Astrocyte (in vitro differentiated cells and primary cell): ENCODE measurements at regions not wholly inside any gene's neighbourhood (a gene's known extent, or its start where the extent isn't known, plus 50 kb on each side); places are given as distances from the start of the nearest gene placed in this dataset.

Experiments used
- DNase-seq: peaks from one replicate; pipeline ENCODE4 v3.0.0-alpha.2; 2010; ENCODE audit warnings: low read depth
- FAIRE-seq: peaks from 2 replicates; lab custom pipeline; 2011; peaks lifted over from hg19 to GRCh38; lab: Jason Lieb, UNC
- H2AFZ ChIP-seq: 2 replicates; pipeline ENCODE4 v1.6.0; 2012; ENCODE audit warnings: low read depth, low read length, inconsistent platforms
- H3K27ac ChIP-seq: 2 replicates; pipeline ENCODE4 v1.5.1; 2011; ENCODE audit warnings: low read depth, low read length, inconsistent platforms
- H3K27me3 ChIP-seq: 2 replicates; pipeline ENCODE4 v1.6.0; 2011; ENCODE audit warnings: low read length, inconsistent platforms; ENCODE audit not compliant: insufficient read depth
- H3K36me3 ChIP-seq: 2 replicates; pipeline ENCODE4 v1.5.1; 2011; ENCODE audit warnings: low read length, inconsistent platforms; ENCODE audit not compliant: insufficient read depth
- H3K4me1 ChIP-seq: 2 replicates; pipeline ENCODE4 v1.5.1; 2011; ENCODE audit warnings: low read length, inconsistent platforms; ENCODE audit not compliant: insufficient read depth
- H3K4me2 ChIP-seq: 2 replicates; pipeline ENCODE4 v1.6.0; 2012; ENCODE audit warnings: low read length, inconsistent platforms
- H3K4me3 ChIP-seq: 2 replicates; pipeline ENCODE4 v1.5.1; 2011; ENCODE audit warnings: low read depth, mild to moderate bottlenecking, low read length, inconsistent platforms; ENCODE audit not compliant: insufficient read depth
- H3K79me2 ChIP-seq: 2 replicates; pipeline ENCODE4 v1.6.0; 2012; ENCODE audit warnings: mild to moderate bottlenecking, low read length, inconsistent platforms; ENCODE audit not compliant: insufficient read depth
- H3K9ac ChIP-seq: 2 replicates; pipeline ENCODE4 v1.6.0; 2012; ENCODE audit warnings: mild to moderate bottlenecking, low read length, inconsistent platforms
- H3K9me3 ChIP-seq: 2 replicates; pipeline ENCODE4 v1.5.1; 2012; ENCODE audit warnings: low read depth, mild to moderate bottlenecking, low read length, inconsistent platforms; ENCODE audit not compliant: insufficient read depth
- H4K20me1 ChIP-seq: 2 replicates; pipeline ENCODE4 v1.6.0; 2012; ENCODE audit warnings: low read length, inconsistent platforms; ENCODE audit not compliant: insufficient read depth
- H3K27ac Mint-ChIP-seq: one replicate; pipeline ENCODE4 v1.8.0; 2021; ENCODE audit warnings: mild to moderate bottlenecking, mixed read lengths; ENCODE audit not compliant: unreplicated experiment
- H3K27me3 Mint-ChIP-seq: one replicate; pipeline ENCODE4 v1.8.0; 2021; ENCODE audit warnings: low read depth, mixed read lengths; ENCODE audit not compliant: unreplicated experiment
- H3K36me3 Mint-ChIP-seq: one replicate; pipeline ENCODE4 v1.8.0; 2021; ENCODE audit warnings: low read depth, mixed read lengths; ENCODE audit not compliant: unreplicated experiment
- H3K4me1 Mint-ChIP-seq: one replicate; pipeline ENCODE4 v1.8.0; 2021; ENCODE audit warnings: low read depth, mixed read lengths; ENCODE audit not compliant: unreplicated experiment
- H3K4me3 Mint-ChIP-seq: one replicate; pipeline ENCODE4 v1.8.0; 2021; ENCODE audit warnings: mild to moderate bottlenecking, moderate library complexity, mixed read lengths; ENCODE audit not compliant: unreplicated experiment
- H3K9me3 Mint-ChIP-seq: one replicate; pipeline ENCODE4 v1.8.0; 2021; ENCODE audit warnings: mild to moderate bottlenecking, mixed read lengths; ENCODE audit not compliant: unreplicated experiment
- CTCF ChIP-seq: IDR thresholded peaks from 2 replicates; pipeline ENCODE4 v1.5.1; 2011; ENCODE audit warnings: low read depth, mild to moderate bottlenecking, inconsistent platforms, low read length, moderate library complexity; ENCODE audit not compliant: insufficient read depth
- EZH2 ChIP-seq: IDR thresholded peaks from 2 replicates; pipeline ENCODE4 v1.6.1; 2012; ENCODE audit warnings: mild to moderate bottlenecking, low read length, inconsistent platforms; ENCODE audit not compliant: insufficient read depth

- peaks cover 5% of the 10 kb centered on the region for H3K9me3 Mint-ChIP-seq
- no peaks in the 10 kb centered on the region for H3K36me3 Mint-ChIP-seq
- no peak overlapping the region for H3K4me3 ChIP-seq
- H3K79me2 ChIP-seq = no peaks in the 10 kb centered on the region
- H3K4me3 Mint-ChIP-seq = no peak overlapping the region
- no peaks in the 10 kb centered on the region for H3K27me3 ChIP-seq
- peak overlapping the region; percentile 17 for H3K27ac Mint-ChIP-seq
- no peaks in the 10 kb centered on the region for H4K20me1 ChIP-seq
- peaks cover 18% of the 10 kb centered on the region for H3K4me1 Mint-ChIP-seq
- H3K27ac ChIP-seq = no peak overlapping the region
- no peak for FAIRE-seq
- peak overlapping the region; percentile 20 for H3K9ac ChIP-seq
- no peaks in the 10 kb centered on the region for H3K9me3 ChIP-seq
- H3K4me2 ChIP-seq = peak overlapping the region; percentile 34
- H2AFZ ChIP-seq = no peak overlapping the region
- no peaks in the 10 kb centered on the region for H3K36me3 ChIP-seq
- no peak for TF ChIP-seq EZH2
- TF ChIP-seq CTCF = no peak
- H3K4me1 ChIP-seq = peaks cover 14% of the 10 kb centered on the region
- H3K27me3 Mint-ChIP-seq = peaks cover 7% of the 10 kb centered on the region
- DNase-seq = peak; percentile 38
Observed at GRCh38 chr11:130623670-130624668, 175.5 kb downstream of the ADAMTS15 start.

- no peak for TF ChIP-seq EZH2
- TF ChIP-seq CTCF = no peak
- Mint-ChIP-seq H3K9me3 (no peaks in the 10 kb centered on the region), H3K4me3 (no peak overlapping the region), H3K36me3 (no peaks in the 10 kb centered on the region), H3K4me1 (peaks cover 24% of the 10 kb centered on the region), H3K27me3 (peaks cover 5% of the 10 kb centered on the region), H3K27ac (no peak overlapping the region)
- H3K9me3 ChIP-seq = no peaks in the 10 kb centered on the region
- no peak overlapping the region for H3K27ac ChIP-seq
- H3K9ac ChIP-seq = no peak overlapping the region
- no peak overlapping the region for H2AFZ ChIP-seq
- H3K79me2 ChIP-seq = no peaks in the 10 kb centered on the region
- DNase-seq (peak; percentile 95), FAIRE-seq (no peak)
- no peaks in the 10 kb centered on the region for H3K36me3 ChIP-seq
- no peak overlapping the region for H3K4me3 ChIP-seq
- no peak overlapping the region for H3K4me2 ChIP-seq
- no peaks in the 10 kb centered on the region for H3K27me3 ChIP-seq
- H4K20me1 ChIP-seq = no peaks in the 10 kb centered on the region
- peaks cover 16% of the 10 kb centered on the region for H3K4me1 ChIP-seq
Observed at GRCh38 chr11:130624971-130625544, 176.6 kb downstream of the ADAMTS15 start.
